UCSD-AML1 (cell line): ENCODE measurements at regions not wholly inside any gene's neighbourhood (a gene's known extent, or its start where the extent isn't known, plus 50 kb on each side); places are given as distances from the start of the nearest gene placed in this dataset.
"Not testable (repeated sequence)": the region's sequence is repeated elsewhere in the genome, so short reads cannot be mapped to it uniquely, and the experiment has no call there.

Experiments
- DNase-seq: peaks from one replicate; lab custom pipeline; 2025; ENCODE audit not compliant: unreplicated experiment; lab: John Stamatoyannopoulos, UW

DNA sequence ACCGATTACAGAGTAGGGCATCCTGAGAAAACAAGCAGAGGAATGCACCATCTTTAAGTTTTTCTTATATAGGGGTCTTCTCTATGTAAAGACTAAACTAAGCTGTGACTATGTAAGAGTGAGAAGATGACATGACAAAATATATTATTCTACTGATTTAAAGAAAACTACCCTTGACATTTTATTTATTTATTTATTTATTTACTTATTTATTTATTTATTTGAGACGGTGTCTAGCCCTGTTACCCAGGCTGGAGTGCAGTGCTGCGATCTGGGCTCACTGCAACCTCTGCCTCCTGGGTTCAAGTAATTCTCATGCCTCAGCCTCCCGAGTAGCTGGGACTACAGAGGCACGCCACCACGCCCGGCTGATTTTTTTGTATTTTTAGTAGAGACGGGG, 320.4 kb upstream of the SASH1 start:
- DNase-seq: not testable (repeated sequence)

DNA sequence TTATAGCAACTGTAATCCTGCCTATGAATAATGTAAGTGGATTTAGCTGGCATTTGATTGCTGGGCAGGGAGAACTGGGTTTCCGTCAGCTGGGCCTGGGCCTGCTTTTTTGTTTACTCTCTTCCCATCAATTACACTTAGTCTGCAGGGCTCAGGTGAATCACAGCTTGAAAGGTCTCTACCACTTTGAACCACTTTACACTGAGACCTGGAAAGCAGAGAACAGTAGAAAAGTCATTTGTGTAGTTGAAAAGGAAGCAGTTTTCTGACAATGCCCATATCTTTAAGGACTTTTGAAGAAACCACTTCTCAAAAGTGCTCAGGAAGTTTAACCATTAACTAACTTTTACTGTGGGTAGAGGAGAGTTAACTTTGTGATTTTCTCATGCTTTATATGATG, 315.4 kb upstream of the SASH1 start:
- no peak for DNase-seq

DNA sequence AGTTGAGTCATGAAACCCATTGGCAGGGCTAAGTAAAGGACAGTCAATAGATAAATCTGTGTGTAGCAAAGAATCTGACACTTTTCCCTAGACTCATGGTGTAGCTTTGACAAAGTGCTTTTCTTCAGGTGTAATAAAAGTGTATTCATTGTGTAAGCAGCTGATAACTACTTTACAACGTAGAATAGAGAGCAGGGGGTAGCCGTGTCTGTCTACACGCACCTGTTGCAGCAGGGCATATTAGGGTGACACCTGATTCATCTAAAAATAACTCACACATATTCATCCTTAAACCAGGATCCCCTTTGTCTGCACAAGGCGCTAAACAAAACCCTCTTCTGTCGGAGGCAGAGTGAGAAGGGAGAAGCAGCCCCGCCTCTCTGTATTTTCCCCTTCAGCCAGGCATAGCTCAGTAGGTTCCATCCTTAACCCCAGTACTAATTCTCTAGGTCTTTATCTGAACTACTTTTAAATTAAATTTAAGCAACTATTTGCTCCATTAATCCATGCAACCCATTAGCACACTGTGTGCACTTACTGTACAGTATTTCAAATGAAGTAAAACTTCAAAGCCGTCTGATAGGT, 306.7 kb upstream of the SASH1 start:
- no peak for DNase-seq

DNA sequence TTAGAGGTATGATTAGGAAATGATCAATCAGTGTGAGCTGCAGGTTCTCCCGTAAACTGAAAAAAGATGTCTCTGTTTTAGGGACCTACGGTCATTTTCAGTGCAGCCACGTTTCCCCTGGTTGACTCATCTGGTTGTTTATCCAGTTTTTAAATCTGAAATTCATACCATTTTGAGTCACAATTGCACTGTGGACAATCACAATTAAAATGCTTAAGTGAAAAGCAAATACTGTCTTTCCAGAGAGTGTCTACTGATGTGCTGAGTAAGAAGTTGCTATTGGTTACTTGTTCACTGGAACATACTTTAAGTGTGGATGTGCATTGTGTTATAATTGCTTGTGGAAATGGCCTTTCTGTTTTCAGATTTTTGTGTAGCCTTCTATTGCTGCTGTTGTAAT, 305.1 kb upstream of the SASH1 start:
- DNase-seq: no peak

DNA sequence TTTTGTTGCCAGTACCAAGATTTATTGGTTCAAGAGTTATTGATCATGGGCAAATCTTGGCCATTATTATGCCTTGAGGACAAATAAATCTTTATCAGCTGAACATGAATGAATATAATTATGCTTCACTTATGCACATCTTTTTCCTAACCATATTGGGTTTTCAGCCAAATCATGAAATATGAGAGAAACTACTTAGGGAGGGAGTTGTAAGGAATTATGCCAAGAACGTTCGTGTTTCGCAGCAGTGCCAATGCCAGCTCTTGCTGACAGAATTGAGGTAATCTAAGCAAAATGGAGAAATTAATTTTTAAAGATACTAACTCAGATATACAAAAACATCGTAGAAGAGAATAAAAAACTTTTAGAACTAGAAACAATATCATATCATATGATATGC, 301.1 kb upstream of the SASH1 start:
- DNase-seq: no peak

DNA sequence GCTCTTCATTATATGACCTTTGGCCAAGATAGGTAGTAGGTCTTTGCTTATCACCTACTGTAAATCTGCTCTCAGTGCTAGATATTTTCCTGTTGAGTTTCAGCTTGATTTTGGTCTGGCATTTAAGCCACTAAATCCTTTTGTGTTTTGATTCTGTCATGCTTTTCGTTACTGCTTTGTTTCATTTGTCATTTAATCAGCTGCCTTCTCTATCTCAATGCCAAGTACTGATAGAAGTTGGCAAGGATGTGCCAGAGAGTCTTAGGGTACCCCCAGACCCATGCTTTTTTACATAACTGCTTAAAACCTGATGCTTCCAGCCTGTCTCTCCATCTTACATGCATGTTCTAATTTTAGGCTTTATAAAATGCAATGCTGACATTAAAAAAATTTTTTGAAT, 300.1 kb upstream of the SASH1 start:
- DNase-seq: no peak

DNA sequence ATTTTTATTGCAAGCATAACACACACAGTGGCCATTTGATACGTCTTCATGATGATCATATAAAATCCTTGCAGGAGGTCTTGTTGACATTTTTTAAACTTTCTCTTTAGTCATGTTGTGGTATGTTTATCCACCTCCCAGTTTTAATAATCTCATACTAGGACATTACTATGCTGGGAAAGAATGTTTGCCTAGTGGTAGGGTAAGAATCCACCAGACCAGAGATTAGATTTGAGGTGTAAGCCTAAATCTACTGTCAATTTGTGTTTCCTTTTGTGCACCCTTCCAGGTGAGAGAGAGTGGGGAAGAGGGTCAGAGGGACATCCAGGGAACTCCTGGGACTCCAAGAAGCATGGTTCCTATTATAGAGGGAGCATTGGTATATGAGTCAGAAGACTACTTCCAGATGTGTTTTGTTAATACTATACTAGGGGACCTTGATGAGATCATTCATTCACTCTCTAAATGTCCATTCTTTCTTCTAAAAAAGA, 298.3 kb upstream of the SASH1 start:
- no peak for DNase-seq

DNA sequence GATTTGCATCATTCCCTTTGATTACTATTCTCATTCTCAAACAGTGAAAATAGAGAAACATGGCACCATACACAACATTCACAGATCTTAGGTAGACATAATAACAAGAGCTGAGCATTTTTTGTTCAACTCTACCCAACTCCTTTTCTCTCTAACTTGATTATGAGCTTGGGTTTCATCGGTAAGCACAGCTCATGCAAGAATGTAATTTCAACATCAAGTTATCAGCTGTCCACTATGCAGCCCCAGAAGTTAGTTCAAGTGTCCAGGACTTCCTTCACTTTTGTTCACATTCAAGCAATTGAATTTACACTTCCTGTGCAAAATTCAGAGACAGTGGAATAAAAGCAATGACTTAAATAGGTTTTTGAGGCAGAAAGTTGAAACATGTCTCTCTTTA, 297.7 kb upstream of the SASH1 start:
- DNase-seq: no peak

DNA sequence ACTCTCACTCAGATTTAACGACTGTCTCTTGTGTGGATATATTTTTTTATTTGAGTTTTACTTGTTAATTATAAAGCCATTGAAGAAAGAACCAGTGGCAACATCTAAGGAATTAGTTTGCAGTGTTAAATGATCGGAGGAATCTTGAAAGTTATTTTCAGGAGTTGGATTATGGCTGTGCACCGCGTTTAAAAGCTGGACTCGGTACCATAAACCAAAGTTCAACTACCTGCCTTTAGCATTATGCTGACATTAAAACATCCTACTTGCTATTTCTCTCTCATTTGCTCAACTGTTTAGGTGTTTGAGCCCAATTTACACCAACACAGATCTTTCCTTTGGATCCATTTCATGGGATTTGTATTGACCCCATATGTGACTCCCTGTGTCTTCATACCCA, 289.4 kb upstream of the SASH1 start:
- DNase-seq: no peak

DNA sequence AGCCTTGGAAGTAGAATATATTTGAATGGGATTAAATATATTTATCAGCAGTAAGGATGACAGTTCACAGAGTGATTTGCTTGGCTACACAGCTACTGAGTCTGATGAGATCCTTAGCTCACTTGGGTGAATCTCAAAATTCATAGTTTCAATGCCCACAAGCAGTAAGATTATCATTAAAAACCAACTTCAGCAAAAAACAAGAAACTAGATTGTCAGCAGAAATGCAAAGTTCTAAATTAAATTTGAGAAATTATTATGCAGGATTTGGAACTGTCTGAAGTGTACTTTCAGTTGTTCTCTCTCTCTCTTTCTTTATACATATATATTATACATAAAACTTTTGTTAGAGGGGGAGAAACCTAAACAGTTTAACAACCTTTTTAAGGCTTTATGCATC, 288.8 kb upstream of the SASH1 start:
- no peak for DNase-seq

DNA sequence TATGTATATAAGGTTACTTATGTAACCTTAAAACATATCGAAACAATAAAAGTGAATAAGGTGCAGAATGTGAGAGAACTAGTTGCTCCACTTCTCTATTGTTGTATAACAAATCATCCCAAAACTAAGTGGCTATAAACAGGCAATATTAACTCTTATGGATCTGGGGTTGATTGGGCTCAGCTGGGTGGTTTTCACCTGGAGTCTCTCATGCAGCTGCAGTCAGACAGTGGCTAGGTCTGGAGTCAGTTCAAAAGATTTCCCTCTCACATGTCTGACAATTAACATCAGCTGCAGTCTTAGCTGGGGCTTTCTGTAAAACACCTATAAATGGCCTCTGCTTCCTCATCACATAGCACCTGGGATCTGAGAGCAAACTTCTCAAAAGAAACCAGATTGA, 288.4 kb upstream of the SASH1 start:
- DNase-seq: no peak

DNA sequence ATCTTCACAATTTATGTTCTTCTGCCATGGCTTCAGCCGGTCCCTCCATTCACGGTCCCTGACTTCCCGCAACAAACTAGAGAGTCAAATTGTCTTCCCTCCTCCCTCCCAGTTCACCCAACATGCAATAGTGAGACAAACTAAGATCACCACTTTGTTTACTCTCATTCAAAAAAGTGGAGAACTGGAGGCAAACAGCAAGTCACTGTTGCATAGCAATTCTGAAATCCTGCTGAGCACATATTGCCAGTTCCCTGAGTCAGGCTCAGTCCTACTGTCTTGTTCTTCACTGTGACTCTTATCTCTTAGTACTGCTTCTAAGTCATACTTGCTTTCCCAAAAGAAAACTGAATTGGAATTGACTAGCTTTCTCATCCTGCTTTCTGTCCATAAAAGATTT, 287.2 kb upstream of the SASH1 start:
- no peak for DNase-seq

DNA sequence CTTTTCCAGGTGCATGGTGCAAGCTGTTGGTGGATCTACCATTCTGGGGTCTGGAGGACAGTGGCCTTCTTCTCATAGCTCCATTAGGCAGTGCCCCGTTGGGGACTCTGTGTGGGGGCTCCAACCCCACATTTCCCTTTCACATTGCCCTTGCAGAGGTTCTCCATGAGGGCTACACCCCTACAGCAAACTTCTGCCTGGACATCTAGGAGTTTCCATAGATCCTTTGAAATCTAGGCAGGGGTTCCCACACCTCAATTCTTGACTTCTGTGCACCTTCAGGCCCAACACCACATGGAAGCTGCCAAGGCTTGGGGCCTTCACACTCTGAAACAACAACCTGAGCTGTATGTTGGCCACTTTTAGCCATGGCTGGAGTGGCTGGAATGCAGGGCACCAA, 282.8 kb upstream of the SASH1 start:
- no peak for DNase-seq

DNA sequence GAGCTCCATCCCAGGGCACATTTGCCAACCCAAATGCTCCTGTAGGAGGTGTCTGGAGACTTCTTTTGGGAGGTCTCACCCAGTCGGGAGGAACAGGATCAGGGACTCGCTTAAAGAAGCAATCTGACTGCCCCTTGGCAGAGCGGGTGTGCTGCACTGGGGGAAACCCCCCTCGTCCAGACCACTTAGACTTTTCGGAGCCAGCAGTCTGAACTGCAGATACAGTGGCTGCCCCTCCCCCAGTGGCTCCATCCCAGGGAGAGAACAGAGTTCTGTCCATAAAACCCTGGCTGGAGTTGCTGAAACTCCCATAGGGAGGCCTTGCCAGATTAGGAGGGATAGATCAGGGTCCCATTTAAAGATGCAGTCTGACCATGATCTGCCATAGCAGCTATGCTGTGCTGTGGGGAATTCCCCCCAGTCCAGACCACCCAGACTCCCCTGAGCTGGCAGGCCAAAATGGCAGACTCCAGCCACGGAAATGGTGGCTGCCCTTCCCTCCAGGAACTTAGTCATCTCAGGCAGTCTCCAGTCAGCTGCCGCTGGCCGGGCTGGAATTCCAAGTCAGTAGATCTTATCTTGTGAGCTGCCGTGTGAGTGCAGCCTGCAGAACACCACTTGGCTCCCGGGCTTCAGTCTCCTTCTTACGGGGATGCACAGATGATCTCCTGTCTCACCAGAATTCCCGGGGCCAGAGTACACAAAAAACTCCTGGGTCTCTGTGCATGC, 278.1 kb upstream of the SASH1 start:
- DNase-seq: no peak

DNA sequence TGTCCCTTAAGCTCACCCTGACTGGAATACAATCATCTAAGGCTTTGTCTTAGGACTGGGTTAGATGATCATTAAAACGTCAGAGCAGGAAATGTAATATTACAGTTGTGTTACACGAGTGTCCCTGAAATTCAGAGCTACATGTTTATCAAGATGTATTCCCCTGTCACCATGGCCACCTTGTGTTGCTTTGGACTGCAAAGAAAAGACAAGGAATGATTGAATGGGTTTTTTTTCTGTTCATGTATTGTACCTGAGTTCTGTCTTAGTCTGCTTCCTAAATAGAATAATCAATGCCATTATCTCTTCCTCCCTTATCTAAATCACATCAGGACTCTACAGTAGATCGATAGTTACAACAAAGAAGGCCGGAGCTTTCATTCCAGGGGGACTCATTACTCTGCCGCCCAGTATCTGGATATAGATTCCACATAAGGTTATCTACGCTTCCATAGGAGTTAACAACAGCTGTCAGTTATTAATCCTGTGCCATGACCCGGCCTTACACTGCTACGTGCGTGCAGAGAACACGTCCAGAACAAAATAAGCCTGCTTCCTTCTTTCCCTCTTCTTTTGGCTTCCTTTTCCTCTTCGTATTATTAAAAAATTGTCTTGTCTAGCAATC, 274.1 kb upstream of the SASH1 start:
- no peak for DNase-seq

DNA sequence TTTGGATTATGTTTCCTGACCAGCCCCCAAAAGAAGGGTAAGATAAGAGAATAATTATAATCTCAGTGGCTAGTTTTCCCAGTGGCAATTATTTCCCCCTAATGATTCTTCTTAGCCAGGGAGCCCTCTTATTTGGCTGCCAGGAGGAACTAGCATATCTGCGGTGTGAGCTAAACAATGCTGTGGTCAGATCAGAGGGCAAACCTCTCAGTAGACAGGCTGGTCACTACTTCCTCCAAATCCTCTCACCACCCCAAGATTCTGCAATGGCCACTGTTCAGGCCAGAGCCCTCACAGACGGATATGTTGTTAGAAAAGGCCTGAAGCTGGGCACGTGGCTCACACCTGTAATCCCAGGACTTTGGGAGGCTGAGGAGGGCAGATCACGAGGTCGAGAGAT, 273.4 kb upstream of the SASH1 start:
- no peak for DNase-seq

DNA sequence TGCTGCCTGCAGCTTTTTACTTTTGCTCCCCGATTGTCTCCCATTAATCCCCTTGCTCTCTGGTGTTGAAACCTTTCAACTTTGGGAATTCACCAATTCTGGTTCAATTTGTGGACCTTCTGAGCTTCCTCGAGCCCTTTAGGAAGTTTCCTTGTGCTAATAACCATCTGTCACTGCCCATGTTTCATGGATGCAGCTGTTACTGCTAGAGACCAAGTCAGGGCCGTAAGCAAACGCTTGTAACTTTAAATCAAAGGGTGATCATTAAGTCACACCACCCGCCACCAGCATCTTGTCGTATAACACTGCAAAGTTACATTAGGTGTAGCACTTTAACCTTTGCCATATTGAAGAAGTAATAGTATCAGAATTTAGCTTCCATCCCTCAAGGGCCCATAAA, 268.3 kb upstream of the SASH1 start:
- no peak for DNase-seq

DNA sequence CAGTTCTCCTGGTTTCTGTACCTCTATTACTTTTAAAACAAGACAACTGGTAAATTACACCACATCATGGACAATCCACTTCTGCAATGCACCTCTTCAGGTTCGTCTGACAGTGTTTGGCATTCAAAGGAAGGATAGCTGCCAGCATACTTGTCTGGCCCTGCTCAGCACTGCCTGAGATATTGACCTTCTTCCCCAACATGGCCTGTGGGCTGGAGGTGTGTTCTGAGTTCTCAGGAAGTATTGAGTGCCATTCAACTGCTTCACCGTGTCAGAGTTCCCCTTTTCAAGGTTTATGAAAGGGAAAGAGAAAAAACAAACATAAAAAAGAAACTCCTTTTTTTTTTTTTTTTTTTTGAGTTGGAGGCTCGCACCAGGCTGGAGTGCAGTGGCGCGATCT, 267.9 kb upstream of the SASH1 start:
- no peak for DNase-seq

DNA sequence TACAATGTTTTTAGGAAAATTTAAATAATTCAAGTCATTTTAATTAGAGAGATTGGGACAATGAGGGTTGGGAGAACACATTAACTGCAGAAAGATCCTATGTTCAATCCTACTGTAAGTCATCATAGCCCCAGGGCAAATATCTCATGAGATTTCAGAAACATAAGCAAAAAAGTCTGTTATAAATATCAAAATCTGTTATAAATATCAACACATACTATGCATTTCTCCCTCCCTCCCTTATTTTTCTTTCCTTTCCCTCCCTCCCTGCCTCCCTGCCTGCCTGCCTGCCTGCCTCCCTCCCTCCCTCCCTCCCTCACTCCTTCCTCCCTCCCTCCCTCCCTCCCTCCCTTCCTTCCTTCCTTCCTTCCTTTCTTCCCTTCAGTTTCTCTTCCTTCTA, 267.3 kb upstream of the SASH1 start:
- no peak for DNase-seq

DNA sequence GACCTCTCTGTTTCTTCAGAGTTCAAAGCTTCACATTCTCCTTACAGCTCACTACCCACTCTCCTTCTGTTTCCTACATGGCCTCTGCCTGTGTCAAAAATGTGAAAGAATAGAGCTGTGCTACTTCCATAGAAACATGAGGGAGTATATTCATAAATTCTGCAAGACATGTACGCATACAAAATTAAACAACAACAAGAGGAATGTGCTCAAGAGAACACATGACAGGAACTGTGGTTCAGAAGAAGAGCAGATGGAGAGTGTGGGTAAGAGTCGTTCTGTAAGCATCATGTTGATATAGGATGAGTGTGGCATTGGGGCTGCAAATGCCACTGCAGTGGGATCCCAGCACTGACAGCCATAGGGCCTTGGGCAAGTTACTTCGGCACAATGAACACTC, 266.6 kb upstream of the SASH1 start:
- DNase-seq: no peak

DNA sequence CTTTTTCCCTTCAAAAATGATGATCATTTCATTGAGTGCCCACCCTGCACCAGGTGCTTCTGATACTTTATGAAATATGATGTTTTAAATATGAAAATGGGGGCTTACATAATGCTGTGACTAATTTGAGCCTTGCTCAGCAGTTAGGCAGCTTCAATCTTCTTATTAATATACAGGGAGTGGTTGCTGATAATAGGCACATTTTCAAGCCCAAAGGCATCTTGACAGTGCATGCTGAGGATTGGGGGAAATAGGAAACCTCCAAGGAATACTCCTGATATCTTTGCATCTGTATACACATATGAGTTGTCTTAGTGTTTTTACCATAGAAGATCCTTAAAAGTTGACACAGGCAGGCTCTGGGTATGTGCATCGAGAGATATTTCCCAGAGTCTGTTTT, 262.3 kb upstream of the SASH1 start:
- no peak for DNase-seq

DNA sequence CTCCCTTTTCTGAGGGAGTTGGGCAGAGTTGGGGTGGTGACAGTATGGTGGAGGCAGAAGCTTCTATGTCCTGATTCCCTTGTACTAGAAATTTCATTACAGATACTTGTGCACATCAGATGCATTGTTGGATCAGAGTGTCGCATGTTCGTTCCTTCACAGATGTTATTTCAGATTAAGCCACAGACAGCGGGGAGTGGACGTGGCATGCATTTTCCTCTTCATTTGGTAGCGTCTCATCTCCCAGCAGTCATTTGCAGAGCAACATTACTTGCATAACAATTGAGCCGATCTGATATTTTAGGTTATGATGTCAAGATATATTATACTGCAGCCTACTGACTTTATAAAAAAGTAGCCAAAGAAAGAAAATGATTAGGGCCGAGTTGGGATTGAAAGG, 261.6 kb upstream of the SASH1 start:
- no peak for DNase-seq

DNA sequence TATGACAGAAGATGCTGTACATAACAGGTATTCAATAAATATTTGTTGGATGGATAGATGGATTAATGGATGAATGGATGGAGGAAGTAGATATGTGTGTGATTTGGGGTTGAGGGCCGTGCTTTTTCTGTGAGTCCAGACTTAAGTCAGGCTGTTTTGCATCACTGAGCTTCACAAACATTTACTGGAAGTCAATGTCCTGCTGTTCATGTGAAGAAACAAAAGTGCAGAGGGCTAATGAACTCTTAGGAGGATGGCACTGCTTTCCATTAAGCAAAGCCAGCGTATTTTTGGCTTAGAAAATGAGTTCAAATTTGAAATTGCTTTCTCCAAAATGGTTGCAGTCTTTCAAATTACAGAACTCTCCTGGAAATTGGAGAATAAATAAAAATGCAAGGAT, 260.6 kb upstream of the SASH1 start:
- no peak for DNase-seq
